MM.1S (cell line): ENCODE measurements at regions not wholly inside any gene's neighbourhood (a gene's known extent, or its start where the extent isn't known, plus 50 kb on each side); places are given as distances from the start of the nearest gene placed in this dataset.

ENCODE experiments used
- DNase-seq: peaks from one replicate; pipeline ENCODE4 v3.0.0-alpha.2; 2015
- H2AFZ ChIP-seq: fragments of 300-600 bp; sonication (generic); 2 replicates; pipeline ENCODE4 v1.6.0; 2016; ENCODE audit warnings: antibody characterized with exemption, low read length
- H3F3A ChIP-seq: fragments of 300-600 bp; sonication (generic); 2 replicates; pipeline ENCODE4 v1.6.1; 2016; ENCODE audit warnings: mild to moderate bottlenecking, antibody characterized with exemption, low read length, moderate library complexity, mixed read lengths; ENCODE audit not compliant: insufficient read depth
- H3K27ac ChIP-seq: fragments of 300-600 bp; sonication (generic); 2 replicates; pipeline ENCODE4 v1.5.1; 2016; ENCODE audit warnings: mild to moderate bottlenecking, low read length
- H3K27me3 ChIP-seq: fragments of 300-600 bp; sonication (generic); replicated peaks from 2 replicates; pipeline ENCODE4 v1.6.0; 2016; ENCODE audit warnings: low read length; ENCODE audit not compliant: insufficient read depth
- H3K36me3 ChIP-seq: fragments of 300-600 bp; sonication (generic); replicated peaks from 2 replicates; pipeline ENCODE4 v1.6.1; 2016; ENCODE audit warnings: mild to moderate bottlenecking, low read length, mixed read lengths; ENCODE audit not compliant: insufficient read depth
- H3K4me1 ChIP-seq: fragments of 300-600 bp; sonication (generic); 2 replicates; pipeline ENCODE4 v1.6.1; 2016; ENCODE audit warnings: low read length, mixed read lengths
- H3K4me2 ChIP-seq: fragments of 300-600 bp; sonication (generic); 2 replicates; pipeline ENCODE4 v1.6.0; 2016; ENCODE audit warnings: low read depth, low read length
- H3K4me3 ChIP-seq: fragments of 300-600 bp; sonication (generic); 2 replicates; pipeline ENCODE4 v1.5.1; 2016; ENCODE audit warnings: low read length, mixed read lengths
- H3K79me2 ChIP-seq: fragments of 300-600 bp; sonication (generic); 2 replicates; pipeline ENCODE4 v1.6.1; 2016; ENCODE audit warnings: mixed run types, low read length, mixed read lengths
- H3K9ac ChIP-seq: fragments of 300-600 bp; sonication (generic); 2 replicates; pipeline ENCODE4 v1.6.1; 2016; ENCODE audit warnings: low read length, mixed read lengths
- H3K9me2 ChIP-seq: fragments of 300-600 bp; sonication (generic); replicated peaks from 2 replicates; pipeline ENCODE4 v1.6.1; 2016; ENCODE audit warnings: mild to moderate bottlenecking, low read length, mixed read lengths; ENCODE audit not compliant: insufficient read depth
- H3K9me3 ChIP-seq: fragments of 300-600 bp; sonication (generic); replicated peaks from 2 replicates; pipeline ENCODE4 v1.6.1; 2016; ENCODE audit warnings: mild to moderate bottlenecking, low read length, mixed read lengths; ENCODE audit not compliant: insufficient read depth
- H4K20me1 ChIP-seq: fragments of 300-600 bp; sonication (generic); 2 replicates; pipeline ENCODE4 v1.6.1; 2016; ENCODE audit warnings: mild to moderate bottlenecking, low read length, moderate library complexity, mixed read lengths; ENCODE audit not compliant: insufficient read depth
- EZH2 ChIP-seq: fragments of 300-600 bp; sonication (generic); optimal IDR thresholded peaks from 2 replicates; pipeline ENCODE3; 2017; ENCODE audit warnings: low read depth, mild to moderate bottlenecking, antibody characterized with exemption, low read length, mixed read lengths
- EZH2phosphoT487 ChIP-seq: fragments of 300-600 bp; sonication (generic); IDR thresholded peaks from 2 replicates; pipeline ENCODE4 v1.6.1; 2018; ENCODE audit warnings: antibody characterized with exemption, low read length
- TF ChIP-seq, protein P1 (sequence below): fragments of 300-600 bp; sonication (generic); IDR thresholded peaks from 2 replicates; pipeline ENCODE4 v1.5.1; 2016; ENCODE audit warnings: antibody characterized with exemption, low read length, mixed read lengths

GRCh38 chr1:98404866-98405265 is 256.7 kb upstream of the SNX7 start:
- H3K36me3 ChIP-seq, result no peaks in the 10 kb centered on the region
- no peaks in the 10 kb centered on the region for H4K20me1 ChIP-seq
- no peak overlapping the region for H3K27ac ChIP-seq
- no peak for DNase-seq
- H3K79me2 ChIP-seq, result no peaks in the 10 kb centered on the region
- no peak overlapping the region for H2AFZ ChIP-seq
- H3K9ac ChIP-seq, result no peak overlapping the region
- no peaks in the 10 kb centered on the region for H3K9me2 ChIP-seq
- H3K4me2 ChIP-seq, result no peak overlapping the region
- H3K4me1 ChIP-seq, result peaks cover 24% of the 10 kb centered on the region
- TF ChIP-seq EZH2phosphoT487 (no peak), EZH2 (no peak)
- TF ChIP-seq, protein P1, sequence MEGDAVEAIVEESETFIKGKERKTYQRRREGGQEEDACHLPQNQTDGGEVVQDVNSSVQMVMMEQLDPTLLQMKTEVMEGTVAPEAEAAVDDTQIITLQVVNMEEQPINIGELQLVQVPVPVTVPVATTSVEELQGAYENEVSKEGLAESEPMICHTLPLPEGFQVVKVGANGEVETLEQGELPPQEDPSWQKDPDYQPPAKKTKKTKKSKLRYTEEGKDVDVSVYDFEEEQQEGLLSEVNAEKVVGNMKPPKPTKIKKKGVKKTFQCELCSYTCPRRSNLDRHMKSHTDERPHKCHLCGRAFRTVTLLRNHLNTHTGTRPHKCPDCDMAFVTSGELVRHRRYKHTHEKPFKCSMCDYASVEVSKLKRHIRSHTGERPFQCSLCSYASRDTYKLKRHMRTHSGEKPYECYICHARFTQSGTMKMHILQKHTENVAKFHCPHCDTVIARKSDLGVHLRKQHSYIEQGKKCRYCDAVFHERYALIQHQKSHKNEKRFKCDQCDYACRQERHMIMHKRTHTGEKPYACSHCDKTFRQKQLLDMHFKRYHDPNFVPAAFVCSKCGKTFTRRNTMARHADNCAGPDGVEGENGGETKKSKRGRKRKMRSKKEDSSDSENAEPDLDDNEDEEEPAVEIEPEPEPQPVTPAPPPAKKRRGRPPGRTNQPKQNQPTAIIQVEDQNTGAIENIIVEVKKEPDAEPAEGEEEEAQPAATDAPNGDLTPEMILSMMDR, result no peak
- H3K27me3 ChIP-seq, result no peaks in the 10 kb centered on the region
- no peak overlapping the region for H3K4me3 ChIP-seq
- H3K9me3 ChIP-seq, result no peaks in the 10 kb centered on the region
- H3F3A ChIP-seq, result no peaks in the 10 kb centered on the region

- TF ChIP-seq, protein P1, result no peak
- no peak for TF ChIP-seq EZH2phosphoT487
- no peak for TF ChIP-seq EZH2
- H3K4me2 ChIP-seq, result no peak overlapping the region
- no peak overlapping the region for H2AFZ ChIP-seq
- H3K9ac ChIP-seq, result no peak overlapping the region
- H3F3A ChIP-seq, result no peaks in the 10 kb centered on the region
- H3K9me2 ChIP-seq, result no peaks in the 10 kb centered on the region
- no peak overlapping the region for H3K27ac ChIP-seq
- DNase-seq, result no peak
- H3K36me3 ChIP-seq, result no peaks in the 10 kb centered on the region
- H3K9me3 ChIP-seq, result no peaks in the 10 kb centered on the region
- H4K20me1 ChIP-seq, result no peaks in the 10 kb centered on the region
- H3K27me3 ChIP-seq, result no peaks in the 10 kb centered on the region
- no peak overlapping the region for H3K4me3 ChIP-seq
- peaks cover 24% of the 10 kb centered on the region for H3K4me1 ChIP-seq
- no peaks in the 10 kb centered on the region for H3K79me2 ChIP-seq
Measured at GRCh38 chr1:98403963-98404480, 257.5 kb upstream of the SNX7 start.

- Histone ChIP-seq H3K9ac (no peak overlapping the region), H3K4me1 (peaks cover 24% of the 10 kb centered on the region), H2AFZ (no peak overlapping the region), H3K27me3 (no peaks in the 10 kb centered on the region), H4K20me1 (no peaks in the 10 kb centered on the region), H3K9me2 (no peaks in the 10 kb centered on the region), H3F3A (no peaks in the 10 kb centered on the region), H3K79me2 (no peaks in the 10 kb centered on the region), H3K9me3 (no peaks in the 10 kb centered on the region), H3K4me3 (no peak overlapping the region), H3K27ac (no peak overlapping the region), H3K36me3 (no peaks in the 10 kb centered on the region), H3K4me2 (peak overlapping the region; percentile 24; the same call in 1 of the 2 replicates)
- no peak for DNase-seq
- TF ChIP-seq EZH2 (no peak), EZH2phosphoT487 (no peak)
- TF ChIP-seq, protein P1, result no peak
Measured at GRCh38 chr1:98402860-98403259, 258.7 kb upstream of the SNX7 start.
